ENCODE measurements at regions not wholly inside any gene's neighbourhood (a gene's known extent, or its start where the extent isn't known, plus 50 kb on each side); places are given as distances from the start of the nearest gene placed in this dataset.

DNA sequence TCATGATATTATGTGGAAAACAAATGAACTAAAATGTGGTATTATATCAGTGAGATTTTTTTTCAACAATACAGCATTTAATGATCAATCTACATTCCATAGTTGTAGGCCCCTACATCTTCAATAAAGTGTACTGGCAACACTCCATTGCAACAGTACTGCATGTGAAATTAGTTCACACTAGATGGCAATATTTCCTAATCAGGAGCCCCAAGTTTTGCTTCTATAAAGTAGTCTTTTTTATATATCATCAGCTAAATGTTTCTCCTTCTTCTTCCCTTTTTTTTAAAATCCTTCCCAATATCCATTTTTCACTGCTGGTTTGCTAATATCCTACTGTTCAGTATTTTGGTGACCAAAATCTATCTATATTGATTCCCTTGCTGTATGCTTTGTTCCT is 528.3 kb upstream of the ATXN8OS start:
- intact Hi-C loops (cut with micrococcal nuclease), result no loop called here

DNA sequence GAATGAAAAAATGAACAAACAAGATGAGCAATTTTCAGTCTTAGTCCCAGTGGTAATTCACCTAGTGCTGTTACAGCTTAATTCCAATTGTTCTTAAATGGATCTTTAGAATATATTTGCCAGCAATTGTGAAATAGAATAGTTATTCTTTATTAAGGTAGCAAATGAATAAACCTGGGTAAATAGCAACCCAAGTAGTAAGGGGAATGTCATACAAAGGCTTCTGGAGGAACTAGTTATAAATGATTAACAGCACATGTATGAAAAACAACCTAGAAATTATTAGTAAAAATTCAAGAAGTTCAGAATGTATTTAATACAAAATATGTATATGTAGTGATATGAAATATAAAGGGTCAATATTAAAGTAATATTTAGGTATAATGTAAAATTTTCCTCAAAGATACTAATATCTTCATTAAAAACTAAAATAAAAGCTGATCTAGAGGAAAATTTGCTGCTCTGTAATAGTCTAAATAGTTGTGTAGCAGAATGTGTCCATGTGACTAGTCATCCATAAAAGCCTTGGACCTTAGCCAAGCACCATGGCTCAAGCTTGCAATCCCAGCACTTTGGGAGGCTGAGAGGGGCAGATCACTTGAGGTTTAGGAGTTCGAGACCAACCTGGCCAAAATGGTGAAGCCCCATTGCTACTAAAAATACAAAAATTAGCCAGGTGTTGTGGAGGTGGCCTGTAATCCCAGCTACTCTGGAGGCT is 535.9 kb upstream of the ATXN8OS start:
- intact Hi-C loops (cut with micrococcal nuclease), result no loop called here

DNA sequence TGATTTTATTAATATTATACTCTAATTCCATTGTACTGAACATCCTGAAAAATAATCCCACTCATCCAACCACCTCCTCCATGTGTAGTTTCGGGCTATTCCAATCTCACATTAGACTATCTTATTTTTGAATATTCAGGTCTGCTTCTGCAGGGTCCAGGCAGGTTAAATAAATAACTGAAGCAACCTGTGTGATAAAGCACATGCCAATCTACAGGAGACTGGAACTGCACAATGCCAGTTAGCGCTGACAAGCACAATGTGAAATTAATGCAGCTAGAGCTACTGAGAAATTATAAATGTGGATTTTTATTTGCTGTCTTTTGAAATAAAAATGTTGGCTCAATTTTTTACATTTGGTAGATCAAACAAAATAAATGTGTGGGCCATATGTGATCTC is 540.1 kb upstream of the ATXN8OS start:
- intact Hi-C loops (cut with micrococcal nuclease), result no loop called here

DNA sequence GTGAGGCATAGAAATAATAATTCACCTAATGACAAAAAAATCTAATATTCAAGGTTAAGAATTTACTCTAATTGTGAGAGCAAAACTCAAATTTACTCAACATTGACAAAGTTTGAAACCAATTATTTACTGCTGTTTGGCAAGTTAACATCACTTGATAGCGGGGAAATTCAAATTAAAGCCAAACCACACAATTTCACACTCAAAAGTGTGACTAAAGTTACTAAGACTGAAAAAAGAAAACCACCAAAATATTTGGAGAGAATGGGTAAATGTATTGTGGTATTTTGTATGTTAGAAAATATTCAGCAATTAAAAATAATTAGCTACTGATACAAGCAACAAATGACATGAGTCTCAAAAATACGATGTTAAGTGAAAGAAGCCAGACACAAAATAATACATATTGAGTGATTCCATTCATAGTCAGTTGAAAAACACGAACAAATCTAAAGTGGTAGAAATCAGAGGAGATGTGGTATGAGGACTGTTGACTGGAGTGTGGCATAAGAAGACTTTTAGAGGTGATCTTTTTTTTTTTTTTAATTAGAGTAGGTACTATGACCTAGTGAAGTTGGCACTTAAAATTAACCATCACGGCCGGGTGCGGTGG is 541.4 kb upstream of the ATXN8OS start:
- intact Hi-C loops (cut with micrococcal nuclease), result no loop called here

DNA sequence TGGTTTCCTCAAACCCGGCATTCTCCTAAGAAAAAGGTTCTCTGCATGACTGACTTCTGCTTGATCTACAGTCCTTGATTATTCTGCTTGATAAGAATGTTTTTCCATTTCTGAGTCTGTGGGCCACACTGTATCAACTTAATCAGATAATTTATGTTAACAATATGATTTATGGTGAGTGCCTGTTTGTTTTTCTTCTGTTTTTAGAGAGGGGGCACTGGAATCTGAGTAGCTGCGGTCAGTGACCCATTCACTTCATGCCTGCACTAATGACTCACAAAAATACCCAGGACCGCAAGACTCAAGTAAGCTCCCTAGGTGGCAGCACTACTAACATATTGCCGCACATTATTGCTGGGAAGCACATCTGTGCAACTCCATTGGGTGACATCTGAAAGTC is 542.3 kb upstream of the ATXN8OS start:
- intact Hi-C loops (cut with micrococcal nuclease), result no loop called here

DNA sequence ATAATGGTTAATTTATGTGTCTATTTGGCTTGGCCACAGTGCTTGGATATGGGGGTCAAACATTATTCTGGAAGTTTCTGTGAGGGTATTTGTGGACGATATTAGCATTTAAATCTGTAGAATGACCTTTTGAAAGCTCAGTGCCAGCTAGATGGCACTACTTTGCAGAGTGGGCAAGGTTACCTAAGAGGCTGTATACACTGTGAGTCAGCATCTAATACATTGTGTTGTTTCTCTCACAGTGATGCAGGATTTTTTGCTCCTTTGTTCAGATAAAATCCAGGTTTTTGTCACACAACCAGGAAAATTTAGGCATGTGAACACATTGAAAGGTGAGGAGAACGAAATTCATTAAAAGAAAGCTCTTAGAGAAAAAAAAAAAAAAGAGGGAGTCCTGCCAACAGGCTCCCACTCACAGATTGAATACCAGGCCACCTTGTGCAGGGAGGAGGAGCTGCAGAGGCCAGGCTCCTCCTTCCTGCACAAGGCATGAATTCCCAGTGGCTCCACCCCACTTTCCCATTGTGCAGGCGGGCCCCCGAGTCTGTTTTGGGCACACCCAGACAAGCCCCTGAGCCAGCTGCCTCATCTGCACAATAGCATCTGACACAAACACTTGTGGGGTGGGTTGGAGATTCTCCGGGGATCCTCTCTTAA is 551.0 kb upstream of the ATXN8OS start:
- intact Hi-C loops (cut with micrococcal nuclease), result no loop called here

DNA sequence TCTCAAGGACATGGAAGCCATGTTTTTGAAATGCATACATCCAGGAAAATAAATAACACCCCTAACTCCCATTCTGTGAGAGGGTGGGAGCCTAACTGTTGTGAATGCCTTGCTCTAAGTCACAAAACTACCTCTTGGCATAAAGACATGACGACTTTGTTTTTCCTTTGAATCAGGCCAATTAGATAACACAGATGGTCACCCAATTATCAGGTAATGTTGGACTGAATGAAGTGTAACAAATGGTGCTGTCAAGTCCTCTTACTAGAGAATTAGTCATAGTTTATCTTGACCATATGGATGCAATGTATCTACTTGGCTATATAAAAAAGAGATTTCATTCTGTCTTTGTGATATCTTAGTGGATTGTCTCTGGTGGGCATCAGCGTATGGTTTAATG is 553.6 kb upstream of the ATXN8OS start:
- intact Hi-C loops (cut with micrococcal nuclease), result no loop called here

DNA sequence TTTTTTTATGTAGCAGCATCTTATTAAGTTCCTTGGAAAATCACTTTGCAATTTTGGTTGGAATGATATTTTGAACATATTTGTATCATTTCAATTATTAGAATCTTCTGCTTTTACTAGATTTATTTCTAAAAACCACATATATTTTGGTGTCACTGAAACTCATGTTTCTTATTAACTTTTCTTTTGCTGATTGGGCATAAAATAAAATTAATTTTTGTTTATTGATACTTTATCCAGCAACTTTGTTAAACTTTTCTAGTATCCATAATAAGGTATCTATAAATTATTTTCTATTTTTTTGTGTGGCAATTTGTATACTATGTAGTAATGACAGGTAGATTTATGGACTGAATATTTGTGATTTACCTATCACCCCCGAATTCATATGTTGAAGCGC is 556.4 kb upstream of the ATXN8OS start:
- intact Hi-C loops (cut with micrococcal nuclease), result no loop called here

DNA sequence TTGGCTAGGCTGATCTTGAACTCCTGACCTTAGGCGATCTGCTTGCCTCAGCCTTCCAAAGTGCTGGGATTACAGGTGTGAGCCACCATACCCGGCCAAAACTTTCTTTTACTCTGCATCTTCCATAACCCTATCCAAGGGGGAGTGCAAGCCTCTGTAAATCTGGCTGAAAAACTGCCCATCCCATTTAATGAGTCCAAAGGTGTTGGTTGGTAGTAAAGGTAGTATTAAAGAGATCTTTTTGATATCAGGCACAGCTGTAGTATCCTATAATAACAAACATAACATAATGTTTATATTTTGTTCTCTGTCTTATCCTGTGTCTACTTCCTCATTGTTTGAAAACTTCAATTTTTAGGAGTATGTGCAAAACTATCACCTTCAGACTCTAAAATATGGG is 559.8 kb upstream of the ATXN8OS start:
- intact Hi-C loops (cut with micrococcal nuclease), result no loop called here

DNA sequence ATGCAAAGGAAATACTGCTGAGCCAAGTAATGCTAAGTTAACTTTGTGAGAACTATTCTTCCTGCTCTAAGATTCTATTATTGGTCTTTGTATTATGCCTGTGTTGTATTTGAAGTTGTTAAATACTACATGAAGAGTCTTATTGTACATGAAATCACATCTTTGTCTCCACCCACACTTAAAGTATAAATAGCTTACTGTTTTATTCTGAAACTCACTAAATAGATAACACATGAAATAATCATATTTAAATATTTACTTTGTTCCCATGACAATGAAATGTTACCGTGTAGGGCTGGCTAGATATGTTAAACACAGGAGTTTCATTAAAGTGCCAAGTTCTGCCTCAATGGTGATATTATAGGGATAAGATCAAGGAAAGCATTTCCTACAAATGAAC is 562.1 kb upstream of the ATXN8OS start:
- intact Hi-C loops (cut with micrococcal nuclease), result no loop called here

DNA sequence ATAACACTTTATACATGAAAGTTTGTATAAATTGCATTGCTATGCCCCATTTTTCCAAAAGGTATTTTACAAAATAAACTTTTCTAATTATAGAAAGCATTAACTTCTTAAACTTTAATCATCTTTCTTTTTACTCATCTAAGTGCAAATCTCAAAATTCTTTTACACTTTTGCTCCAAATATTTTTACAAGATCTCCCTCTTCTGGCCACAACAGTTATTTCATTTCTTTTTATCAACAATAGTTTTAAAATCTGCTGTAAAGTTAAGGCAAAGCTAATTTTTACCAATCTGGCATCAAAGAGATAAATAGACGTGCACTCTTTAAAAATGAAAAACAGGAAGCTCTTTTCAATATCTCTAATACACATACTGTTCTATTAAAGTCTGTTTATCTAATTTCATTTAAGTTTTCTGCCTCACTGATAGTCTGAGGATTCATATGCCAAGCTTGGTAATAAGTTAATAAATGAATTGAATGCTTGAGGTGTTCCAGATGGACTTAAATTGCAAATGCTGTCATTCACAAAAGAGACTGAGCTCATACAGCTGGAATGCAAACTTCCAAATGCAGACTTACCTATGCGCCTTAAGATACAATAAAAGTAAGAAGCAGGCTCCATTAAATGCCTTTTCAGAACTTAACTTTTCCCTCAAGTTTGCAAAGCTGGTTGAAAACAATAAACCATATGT is 583.0 kb upstream of the ATXN8OS start:
- intact Hi-C loops (cut with micrococcal nuclease), result no loop called here

DNA sequence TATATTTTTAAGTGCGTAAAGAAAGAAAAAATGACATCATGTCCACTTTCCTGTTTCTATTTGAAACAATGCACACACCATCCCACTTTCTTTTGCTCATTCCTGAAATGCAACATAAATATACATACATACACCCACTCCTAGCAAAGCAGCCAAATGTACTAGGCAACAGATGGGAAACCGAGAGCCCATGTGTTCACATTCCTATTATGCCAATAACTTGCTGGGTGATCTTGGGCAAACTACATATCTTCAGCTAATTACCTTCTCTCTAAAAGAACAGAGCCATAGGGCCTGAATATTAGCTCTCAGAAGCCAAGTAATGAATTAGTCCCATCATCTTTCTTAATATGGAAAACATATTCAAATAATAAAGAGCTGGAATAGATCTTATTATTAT is 610.6 kb upstream of the ATXN8OS start:
- intact Hi-C loops (cut with micrococcal nuclease), result no loop called here

DNA sequence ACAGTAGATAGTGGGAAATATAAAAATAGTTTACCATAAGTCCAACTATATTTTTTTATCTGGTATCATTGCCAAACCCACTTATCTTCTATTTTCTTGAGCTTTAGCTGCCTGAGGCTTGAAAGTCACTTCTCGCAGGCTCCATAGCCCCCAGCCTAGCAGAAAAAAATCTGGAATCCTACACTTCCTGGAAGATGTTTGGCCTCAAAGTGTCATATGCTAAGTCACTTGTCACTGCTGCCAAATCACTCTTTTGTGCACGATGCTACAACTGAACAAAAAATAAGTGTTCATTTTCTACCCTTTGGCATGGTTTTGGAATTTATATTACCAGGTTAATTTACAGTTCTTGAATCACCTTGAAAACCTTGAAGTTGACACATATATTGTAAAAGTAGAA is 612.5 kb upstream of the ATXN8OS start:
- intact Hi-C loops (cut with micrococcal nuclease), result no loop called here

DNA sequence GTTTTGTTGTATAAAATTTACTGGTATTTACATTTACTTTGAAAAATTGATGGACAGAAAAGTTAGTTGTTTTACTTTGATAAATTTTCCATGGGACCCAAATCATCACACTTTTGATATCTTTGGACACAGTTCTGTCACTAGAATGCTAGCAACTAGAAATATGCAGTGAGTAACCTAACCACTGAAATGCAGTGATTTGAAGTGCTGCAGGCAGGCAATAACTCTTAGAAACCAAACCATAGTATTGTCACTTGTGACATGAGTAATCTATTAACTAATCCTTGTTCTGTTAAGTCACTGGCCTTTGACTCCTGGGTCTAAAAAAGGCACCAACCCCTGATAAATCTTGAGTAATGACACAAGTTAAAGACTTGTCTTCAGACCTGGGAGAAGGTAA is 620.0 kb upstream of the ATXN8OS start:
- intact Hi-C loops (cut with micrococcal nuclease), result no loop called here

DNA sequence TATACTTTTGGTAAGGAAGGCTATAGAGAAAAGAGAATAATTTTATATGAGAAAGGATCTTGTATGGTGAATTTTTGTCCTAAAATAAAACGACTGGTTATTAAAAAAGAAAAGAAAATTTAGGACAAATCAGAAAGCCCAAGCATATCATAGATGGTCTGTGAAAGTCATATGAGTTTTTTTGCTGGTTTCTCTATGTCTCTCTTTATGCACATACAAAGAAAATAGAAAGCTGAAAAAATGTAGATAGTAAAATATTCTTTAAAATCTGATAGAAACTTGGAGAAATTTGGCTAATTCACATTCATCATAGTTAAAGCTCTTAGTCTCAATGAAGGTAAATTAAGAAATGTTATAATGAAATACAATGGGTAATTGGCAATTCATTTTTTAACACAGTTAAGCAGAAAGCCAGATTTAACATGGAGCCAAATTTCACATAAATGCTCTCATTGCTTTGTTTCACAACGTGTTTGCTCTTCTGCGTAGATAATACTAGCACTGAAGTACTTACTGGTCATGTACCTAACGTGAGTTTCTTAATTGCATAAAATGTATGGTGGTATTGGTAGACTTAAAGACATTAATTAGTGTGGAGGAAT is 621.5 kb upstream of the ATXN8OS start:
- intact Hi-C loops (cut with micrococcal nuclease), result no loop called here

DNA sequence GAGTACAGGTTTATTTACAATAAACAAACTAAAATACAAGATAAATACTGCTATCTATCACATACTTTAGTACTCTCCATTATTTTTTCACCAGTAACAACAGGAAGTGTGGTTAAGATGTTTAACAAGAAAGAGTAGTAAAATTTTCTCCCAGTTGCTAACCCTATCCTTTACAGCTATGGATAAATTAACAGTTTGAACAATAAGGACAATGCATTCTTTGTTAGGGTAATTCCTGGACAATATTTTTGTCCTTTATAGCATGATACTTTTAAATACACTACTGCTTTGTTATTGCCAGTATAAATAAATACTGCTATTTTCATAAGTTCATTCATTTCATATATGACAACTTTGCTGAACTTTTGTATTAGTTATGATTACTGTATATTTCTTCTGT is 630.2 kb upstream of the ATXN8OS start:
- intact Hi-C loops (cut with micrococcal nuclease), result no loop called here

DNA sequence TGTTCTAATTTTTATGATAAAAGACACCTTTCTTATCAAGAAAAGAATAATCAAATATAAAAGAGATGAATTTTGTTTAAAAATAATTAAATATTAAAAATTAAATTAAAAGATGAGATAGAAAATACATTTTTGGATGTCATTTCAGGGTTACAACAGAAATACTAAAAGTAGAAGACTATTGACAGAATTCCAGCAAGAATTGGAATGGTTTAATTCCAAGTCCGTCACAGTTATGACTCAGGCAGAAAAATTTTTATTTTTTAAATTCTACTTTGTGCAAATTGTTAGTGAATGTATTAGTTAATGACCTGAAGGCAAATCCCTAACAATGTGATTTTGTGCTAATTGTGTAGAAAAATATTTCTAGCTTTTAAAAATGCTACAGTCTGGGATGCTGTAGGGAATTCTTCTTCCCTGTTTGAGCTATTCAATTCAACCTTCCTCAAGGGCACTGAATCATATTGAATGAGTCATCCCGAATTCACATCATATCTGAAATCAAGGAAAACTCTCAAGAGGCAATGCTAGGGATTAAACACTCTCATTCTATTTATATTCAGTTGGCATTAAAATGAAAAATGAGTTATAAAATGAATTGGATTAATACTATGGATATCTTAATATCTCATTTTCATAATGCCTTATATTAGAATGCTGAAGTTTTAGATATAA is 633.5 kb upstream of the ATXN8OS start:
- intact Hi-C loops (cut with micrococcal nuclease), result no loop called here

DNA sequence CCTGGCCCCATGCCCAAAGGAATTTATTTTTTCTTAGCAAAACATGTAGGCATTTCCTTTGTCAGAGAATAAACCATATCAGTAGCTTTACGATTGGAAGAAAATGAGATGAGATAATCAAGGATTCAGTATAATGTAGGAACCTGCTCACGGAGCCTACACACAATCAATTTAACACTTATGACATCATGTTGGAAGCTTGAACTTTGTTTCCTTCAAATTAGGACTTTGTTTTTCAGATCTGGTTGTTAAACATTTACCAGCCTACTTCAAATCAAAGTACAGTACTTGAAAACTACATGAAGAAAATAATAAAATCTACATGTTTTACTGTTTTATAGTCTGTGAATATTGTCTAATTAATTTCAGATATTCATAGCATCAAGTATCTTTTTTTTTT is 639.0 kb upstream of the ATXN8OS start:
- intact Hi-C loops (cut with micrococcal nuclease), result no loop called here

DNA sequence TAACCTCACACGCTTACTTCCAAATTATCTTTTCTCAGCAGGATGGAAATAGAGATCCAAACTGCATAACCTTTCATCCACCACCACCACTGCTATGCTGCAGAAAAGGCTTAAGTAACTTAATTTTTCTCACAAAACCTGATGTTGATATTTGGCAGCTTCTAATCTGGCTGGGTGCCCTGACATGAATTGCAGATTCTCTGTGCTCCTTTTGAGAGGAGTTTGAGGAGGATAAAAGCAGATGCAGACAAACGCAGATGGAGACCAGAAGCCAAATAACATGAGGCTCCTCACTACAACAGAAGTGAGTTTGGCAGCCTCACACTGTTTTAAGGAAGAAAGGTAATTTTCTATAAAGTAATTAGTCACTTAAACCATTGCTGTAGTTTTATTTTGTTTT is 646.2 kb upstream of the ATXN8OS start:
- intact Hi-C loops (cut with micrococcal nuclease), result no loop called here

DNA sequence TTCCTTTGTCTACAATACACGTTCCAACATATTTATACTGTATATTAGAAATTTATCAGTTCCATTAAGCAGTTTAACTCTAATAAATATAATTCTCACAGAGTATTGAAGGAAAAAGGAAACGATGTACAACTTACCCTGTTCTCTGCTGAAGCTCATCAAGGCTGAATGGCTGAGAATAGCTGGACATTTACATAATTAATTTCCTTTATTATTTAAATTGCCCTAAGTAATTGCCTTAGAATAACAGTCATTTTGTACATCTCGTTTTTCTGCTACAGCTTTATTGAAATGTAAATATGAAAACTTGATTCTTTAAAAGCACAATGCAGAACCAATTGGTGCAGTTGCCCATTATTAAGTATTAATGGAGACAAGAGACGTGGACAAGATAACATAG is 648.3 kb upstream of the ATXN8OS start:
- intact Hi-C loops (cut with micrococcal nuclease), result no loop called here

DNA sequence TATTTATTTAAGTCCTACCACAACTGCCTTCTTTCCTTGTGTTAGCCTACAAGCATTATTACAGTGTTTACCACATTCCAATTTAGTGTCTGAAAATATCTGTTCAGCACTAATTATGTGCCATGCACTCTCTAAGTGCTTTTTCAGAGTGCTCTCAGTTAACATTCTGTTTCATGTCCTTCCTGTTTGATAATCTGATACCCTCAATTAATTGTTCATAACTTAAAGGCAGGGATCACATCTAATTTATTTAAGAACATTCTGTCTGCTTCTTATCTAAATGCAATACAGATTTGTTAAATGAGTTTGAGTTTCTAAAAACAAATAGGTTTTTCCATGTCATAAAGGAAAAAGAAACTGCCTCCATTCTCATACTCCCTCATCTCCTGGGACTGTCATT is 649.6 kb upstream of the ATXN8OS start:
- intact Hi-C loops (cut with micrococcal nuclease), result no loop called here
